Stomach smooth muscle (tissue), 2 donors: ENCODE measurements at regions not wholly inside any gene's neighbourhood (a gene's known extent, or its start where the extent isn't known, plus 50 kb on each side); places are given as distances from the start of the nearest gene placed in this dataset.
"Not testable (repeated sequence)": the region's sequence is repeated elsewhere in the genome, so short reads cannot be mapped to it uniquely, and the experiment has no call there.

ENCODE experiments used
- H3K27ac ChIP-seq: one replicate; pipeline ENCODE4 v1.7.0; 2013; ENCODE audit warnings: mild to moderate bottlenecking, low read length, inconsistent platforms
- H3K27me3 ChIP-seq, 2 donors: one replicate each; pipeline ENCODE4 v1.7.0; 2013; ENCODE audit warnings: low read length in 2 of 2; ENCODE audit not compliant: insufficient read depth in 2 of 2, control insufficient read depth in 1 of 2
- H3K36me3 ChIP-seq, 2 donors: one replicate each; pipeline ENCODE4 v1.7.0; 2013; ENCODE audit warnings: low read length in 2 of 2; ENCODE audit not compliant: control insufficient read depth in 2 of 2, insufficient read depth in 2 of 2
- H3K4me1 ChIP-seq: one replicate; pipeline ENCODE4 v1.7.0; 2013; ENCODE audit warnings: low read length; ENCODE audit not compliant: control insufficient read depth, insufficient read depth
- H3K4me3 ChIP-seq, 2 donors: one replicate each; pipeline ENCODE4 v1.7.0; 2013; ENCODE audit warnings: low read length in 2 of 2
- H3K9ac ChIP-seq, 2 donors: one replicate each; pipeline ENCODE4 v1.7.0; 2013; ENCODE audit warnings: low read length in 2 of 2, mild to moderate bottlenecking in 1 of 2
- H3K9me3 ChIP-seq, 2 donors: one replicate each; pipeline ENCODE4 v1.7.0; 2013; ENCODE audit warnings: low read length in 2 of 2; ENCODE audit not compliant: control insufficient read depth in 2 of 2
- donor health status: healthy.
- donor health status: Pancreatic carcinoma.

DNA sequence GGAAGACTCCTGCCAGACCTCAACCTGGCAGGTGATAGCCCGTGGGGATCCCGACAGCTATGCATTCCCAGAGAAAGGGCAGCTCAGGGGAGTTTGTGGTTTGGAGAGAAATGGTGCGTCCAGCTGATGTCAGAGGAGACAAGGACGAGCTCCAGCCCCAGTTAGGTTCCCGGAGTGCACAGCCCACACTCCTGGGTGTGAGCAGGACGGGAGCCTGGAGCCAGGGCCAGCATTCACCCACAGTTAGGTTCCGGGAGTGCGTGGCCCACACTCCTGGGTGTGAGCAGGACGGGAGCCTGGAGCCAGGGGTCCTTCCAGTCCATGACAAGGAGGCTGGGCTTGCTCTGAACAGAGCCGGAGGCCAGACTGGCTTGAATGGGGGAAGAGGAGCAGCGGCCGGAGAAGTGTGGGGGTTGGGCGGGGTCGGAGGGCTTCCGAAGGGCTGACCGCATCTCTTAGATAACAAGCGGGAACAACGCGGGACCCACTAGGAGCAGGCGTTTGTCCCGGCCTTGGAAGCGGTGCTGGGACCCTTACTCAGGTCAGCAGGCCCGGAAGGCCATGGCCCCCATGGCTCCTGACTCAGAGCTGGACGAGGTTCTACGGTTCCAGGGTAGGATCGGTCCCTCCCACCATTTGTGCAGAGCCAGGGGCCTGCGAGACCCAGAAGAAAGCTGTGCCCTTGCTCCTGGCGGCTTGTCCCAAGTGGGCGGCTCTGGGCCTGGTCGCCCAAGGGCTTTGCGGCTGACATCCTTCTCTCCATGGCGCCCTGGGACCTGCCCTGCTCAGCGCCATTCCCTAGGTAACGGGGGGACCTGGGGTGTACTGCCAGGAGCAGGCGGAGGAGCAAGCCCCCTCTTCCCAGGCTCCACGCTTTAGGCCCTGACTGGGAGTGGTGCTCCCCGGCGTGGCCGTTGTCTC, 185.6 kb downstream of the RTP5 start:
- H3K27ac ChIP-seq, result no peak overlapping the region
- peaks cover 3 to 14% of the 10 kb centered on the region in 2 donors for H3K27me3 ChIP-seq
- H3K9me3 ChIP-seq, result peaks cover under 1 to 4% of the 10 kb centered on the region in 2 donors
- no peak overlapping the region for H3K9ac ChIP-seq
- no peaks in the 10 kb centered on the region for H3K4me1 ChIP-seq
- H3K4me3 ChIP-seq, result no peak overlapping the region
- H3K36me3 ChIP-seq, result no peaks in the 10 kb centered on the region

- H3K27ac ChIP-seq, result no peak overlapping the region
- H3K36me3 ChIP-seq, result no peaks in the 10 kb centered on the region
Measured at GRCh38 chr2:242056026-242056425, 186.5 kb downstream of the RTP5 start.

GRCh38 chr2:242056785-242057184, 187.3 kb downstream of the RTP5 start:
- H3K9me3 ChIP-seq, result peaks cover 4 to 6% of the 10 kb centered on the region in 2 donors

More at GRCh38 chr2:242056026-242056425, 186.5 kb downstream of the RTP5 start:
- Histone ChIP-seq H3K4me3 (no peak overlapping the region), H3K9me3 (peaks cover 4 to 6% of the 10 kb centered on the region in 2 donors), H3K27me3 (peaks cover 3 to 14% of the 10 kb centered on the region in 2 donors), H3K9ac (no peak overlapping the region), H3K4me1 (no peaks in the 10 kb centered on the region)

GRCh38 chr2:242057379-242058040, 188.0 kb downstream of the RTP5 start:
- H3K9me3 ChIP-seq, result peaks cover 4 to 6% of the 10 kb centered on the region in 2 donors
- H3K4me3 ChIP-seq, result no peak overlapping the region
- no peaks in the 10 kb centered on the region for H3K4me1 ChIP-seq
- no peak overlapping the region for H3K27ac ChIP-seq
- H3K36me3 ChIP-seq, result no peaks in the 10 kb centered on the region
- H3K27me3 ChIP-seq, result peaks cover 3 to 14% of the 10 kb centered on the region in 2 donors
- no peak overlapping the region for H3K9ac ChIP-seq

More at GRCh38 chr2:242056785-242057184, 187.3 kb downstream of the RTP5 start:
- Histone ChIP-seq H3K4me3 (no peak overlapping the region), H3K27me3 (peaks cover 3 to 14% of the 10 kb centered on the region in 2 donors), H3K9ac (no peak overlapping the region), H3K36me3 (no peaks in the 10 kb centered on the region), H3K27ac (no peak overlapping the region), H3K4me1 (no peaks in the 10 kb centered on the region)

GRCh38 chr2:242058116-242058680, 188.7 kb downstream of the RTP5 start:
- Histone ChIP-seq H3K36me3 (no peaks in the 10 kb centered on the region), H3K27me3 (peaks cover 3 to 14% of the 10 kb centered on the region in 2 donors), H3K4me3 (no peak overlapping the region), H3K9ac (no peak overlapping the region), H3K27ac (no peak overlapping the region), H3K4me1 (no peaks in the 10 kb centered on the region), H3K9me3 (peaks cover 4 to 6% of the 10 kb centered on the region in 2 donors)

GRCh38 chr2:242059566-242059965, 190.0 kb downstream of the RTP5 start:
- Histone ChIP-seq H3K9ac (no peak overlapping the region), H3K36me3 (no peaks in the 10 kb centered on the region), H3K4me1 (no peaks in the 10 kb centered on the region), H3K27ac (no peak overlapping the region), H3K9me3 (peaks cover 4% of the 10 kb centered on the region in 2 donors), H3K4me3 (no peak overlapping the region), H3K27me3 (peaks cover 5 to 11% of the 10 kb centered on the region in 2 donors)

DNA sequence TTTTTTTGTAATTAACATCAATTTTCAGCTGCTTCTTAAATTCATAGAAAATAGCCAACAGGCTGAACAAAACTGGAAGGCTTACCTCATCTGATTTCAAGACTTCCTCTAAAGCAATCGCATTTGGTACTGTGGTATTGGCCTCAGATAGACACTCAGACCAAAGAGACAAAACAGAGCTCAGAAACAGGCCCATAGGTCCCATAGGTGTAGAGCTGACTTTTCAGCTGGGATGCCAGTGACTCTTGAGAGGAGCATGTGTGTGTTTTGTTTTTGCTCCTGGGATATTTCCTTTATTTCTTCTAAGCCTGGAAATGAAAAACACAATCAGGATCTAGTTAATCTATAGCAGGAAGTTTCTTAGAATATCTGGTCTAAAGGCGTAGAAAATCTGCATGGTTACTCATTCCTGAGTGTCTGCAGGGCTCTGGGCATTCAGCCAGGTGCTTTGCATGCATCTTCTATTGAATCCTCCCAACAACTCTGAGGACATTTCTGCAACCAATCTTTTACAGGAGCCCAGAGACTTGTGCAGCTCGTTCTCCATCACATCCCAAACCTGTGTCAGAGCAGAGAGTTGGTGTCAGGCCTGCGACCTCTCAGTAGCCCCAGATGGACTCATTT, 190.8 kb downstream of the RTP5 start:
- no peak overlapping the region for H3K4me3 ChIP-seq
- H3K36me3 ChIP-seq, result no peaks in the 10 kb centered on the region
- H3K27ac ChIP-seq, result no peak overlapping the region
- no peak overlapping the region for H3K9ac ChIP-seq
- no peaks in the 10 kb centered on the region for H3K4me1 ChIP-seq
- peaks cover 10% of the 10 kb centered on the region in 2 donors for H3K27me3 ChIP-seq
- peaks cover 3 to 4% of the 10 kb centered on the region in 2 donors for H3K9me3 ChIP-seq

- not testable (repeated sequence) for H3K27me3 ChIP-seq, H3K4me1 ChIP-seq
Measured at GRCh38 chr2:242061930-242062329, 192.4 kb downstream of the RTP5 start.

DNA sequence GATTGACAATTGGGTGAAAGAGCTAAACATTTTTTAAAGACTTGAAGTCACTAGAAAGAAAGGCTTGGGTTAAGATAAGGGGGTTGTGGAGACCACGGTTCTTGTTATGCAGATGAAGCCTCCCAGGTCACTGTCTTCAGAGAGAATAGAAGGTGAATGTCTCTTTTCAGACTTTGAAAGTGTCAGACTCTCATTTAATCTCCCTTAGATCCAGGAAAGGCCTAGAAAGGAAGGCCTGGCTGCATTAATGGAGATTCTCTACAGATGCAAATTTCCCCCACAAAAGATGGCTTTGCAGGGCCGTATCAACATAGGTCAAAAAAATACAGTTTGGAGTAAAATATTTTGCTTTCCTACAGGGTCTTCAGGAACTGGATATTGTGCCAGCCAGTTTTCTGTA, 193.9 kb downstream of the RTP5 start:
- Histone ChIP-seq H3K9ac (no peak overlapping the region), H3K36me3 (no peaks in the 10 kb centered on the region), H3K9me3 (peaks cover 3 to 4% of the 10 kb centered on the region in 2 donors), H3K4me3 (no peak overlapping the region), H3K27me3 (peaks cover 5 to 7% of the 10 kb centered on the region in 2 donors), H3K27ac (no peak overlapping the region), H3K4me1 (no peaks in the 10 kb centered on the region)

More at GRCh38 chr2:242061930-242062329, 192.4 kb downstream of the RTP5 start:
- H3K36me3 ChIP-seq, H3K9me3 ChIP-seq, H3K4me3 ChIP-seq, H3K9ac ChIP-seq, H3K27ac ChIP-seq: not testable (repeated sequence)

DNA sequence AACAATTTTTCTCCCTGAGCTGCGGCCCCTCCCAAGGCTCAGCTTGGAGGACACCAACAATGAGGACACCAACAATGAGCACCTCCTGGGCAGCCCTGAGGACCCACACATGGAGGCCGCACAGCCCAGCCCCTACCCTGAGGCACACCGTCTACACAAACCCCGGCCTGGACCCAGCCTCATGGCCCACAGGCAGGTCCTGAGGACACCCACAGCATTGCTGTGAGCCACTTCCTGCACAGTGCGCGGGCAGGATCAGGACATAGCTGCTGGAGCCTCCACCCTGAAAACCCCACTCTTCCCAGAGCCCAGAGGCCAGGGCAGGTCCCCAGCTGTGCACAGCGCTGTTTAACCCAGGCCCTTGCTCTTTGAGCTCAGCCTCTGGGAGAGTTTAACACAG, 194.3 kb downstream of the RTP5 start:
- Histone ChIP-seq H3K27ac (no peak overlapping the region), H3K9me3 (peaks cover 3 to 4% of the 10 kb centered on the region in 2 donors), H3K4me3 (no peak overlapping the region), H3K36me3 (no peaks in the 10 kb centered on the region), H3K4me1 (no peaks in the 10 kb centered on the region), H3K9ac (no peak overlapping the region), H3K27me3 (peaks cover 5 to 7% of the 10 kb centered on the region in 2 donors)
